ENCODE measurements at regions not wholly inside any gene's neighbourhood (a gene's known extent, or its start where the extent isn't known, plus 50 kb on each side); places are given as distances from the start of the nearest gene placed in this dataset.

- Histone ChIP-seq H3K4me3 (no peak overlapping the region), H3K9me3 (no peaks in the 10 kb centered on the region; the same call in 2 of the 3 replicates), H3K4me1 (no peaks in the 10 kb centered on the region), H3K4me2 (no peak overlapping the region), H3K27ac (peak overlapping the region in 1 of 2 experiments; percentile 24; a peak in 1 of 6 replicates)
- DNase-seq (ENCODE audit: low read depth in 1 of 2, low spot score in 1 of 2) (no peak), ATAC-seq (no peak), FAIRE-seq (no peak)
- ChIA-PET POLR2A (no interaction called here), CTCF (no interaction called here)
- 72% methylated on average over 4 of the region's 4 CpGs for WGBS (ENCODE audit: missing lambda C conversion rate)
- no peak for TF ChIP-seq HOXB13 (CRISPR knock-in tag; IDR thresholded peaks at IDR 0.05; ENCODE audit: low read depth)
- TF ChIP-seq TP53 (CRISPR knock-in tag; IDR thresholded peaks at IDR 0.05): no peak
- TF ChIP-seq KDM5A (IDR thresholded peaks at IDR 0.05): no peak
- TF ChIP-seq ZFP36 (IDR thresholded peaks at IDR 0.05; ENCODE audit: borderline replicate concordance, partially characterized antibody): no peak
- TF ChIP-seq RNF2 (IDR thresholded peaks at IDR 0.05; ENCODE audit: borderline replicate concordance, low read depth): no peak
- TF ChIP-seq ATOH8 (CRISPR knock-in tag; IDR thresholded peaks at IDR 0.05; ENCODE audit: low read depth): no peak
- TF ChIP-seq E2F6 (IDR thresholded peaks at IDR 0.05; ENCODE audit: borderline replicate concordance, low read depth): no peak
- no peak for TF ChIP-seq MYC (IDR thresholded peaks at IDR 0.05; ENCODE audit: borderline replicate concordance, low read length)
- TF ChIP-seq ELK1 (IDR thresholded peaks at IDR 0.05; ENCODE audit: low read depth, low read length): no peak
- TF ChIP-seq RFX5 (IDR thresholded peaks at IDR 0.05): no peak
- TF ChIP-seq EP300 (IDR thresholded peaks at IDR 0.05): no peak
- TF ChIP-seq TFCP2L1 (CRISPR knock-in tag; IDR thresholded peaks at IDR 0.05): no peak
- TF ChIP-seq RAD21 (conservative IDR thresholded peaks at IDR 0.05 in 1 of 2, IDR thresholded peaks at IDR 0.05 in 1 of 2): no peak
- no peak for TF ChIP-seq PBX3 (IDR thresholded peaks at IDR 0.05)
Observed at GRCh38 chrX:11960031-11960430, 178.2 kb upstream of the FRMPD4 start.

- peak overlapping the region; percentile 22; the same call in 1 of the 3 replicates for H3K4me2 ChIP-seq
- ATAC-seq (no peak), FAIRE-seq (peak; percentile 92), DNase-seq (ENCODE audit: low read depth in 1 of 2, low spot score in 1 of 2) (no peak)
- ChIA-PET CTCF (no interaction called here), POLR2A (no interaction called here)
- TF ChIP-seq ELK1 (IDR thresholded peaks at IDR 0.05; ENCODE audit: low read depth, low read length) (no peak), EHMT2 (IDR thresholded peaks at IDR 0.05; ENCODE audit: low read depth) (no peak), FOSB (CRISPR knock-in tag; IDR thresholded peaks at IDR 0.05) (no peak), NR3C1 (IDR thresholded peaks at IDR 0.05) (no peak), SREBF2 (IDR thresholded peaks at IDR 0.05) (no peak), MAX (IDR thresholded peaks at IDR 0.05) (no peak), RCOR1 (IDR thresholded peaks at IDR 0.05; ENCODE audit: low read depth, low read length) (no peak), MYC (IDR thresholded peaks at IDR 0.05; ENCODE audit: borderline replicate concordance, low read length) (no peak), HOXB13 (CRISPR knock-in tag; IDR thresholded peaks at IDR 0.05; ENCODE audit: low read depth) (no peak), CBX8 (IDR thresholded peaks at IDR 0.05) (no peak), POLR2AphosphoS2 (conservative IDR thresholded peaks at IDR 0.05; ENCODE audit: low read length) (no peak), TFCP2L1 (CRISPR knock-in tag; IDR thresholded peaks at IDR 0.05) (no peak), MAFK (IDR thresholded peaks at IDR 0.05; ENCODE audit: partially characterized antibody) (no peak), GATA3 (IDR thresholded peaks at IDR 0.05; ENCODE audit: borderline replicate concordance) (no peak)
- H3K27ac ChIP-seq: no peak overlapping the region
- peaks cover 24% of the 10 kb centered on the region for H3K4me1 ChIP-seq
- H3K9me3 ChIP-seq: no peaks in the 10 kb centered on the region
- WGBS (ENCODE audit: missing lambda C conversion rate): 81% methylated on average over 1 of the region's 1 CpG
- no peak overlapping the region for H3K4me3 ChIP-seq
Observed at GRCh38 chrX:11965436-11965835, 172.8 kb upstream of the FRMPD4 start.

Data from A549 (cell line).